Breast epithelium (tissue), 3 donors: ENCODE measurements at regions not wholly inside any gene's neighbourhood (a gene's known extent, or its start where the extent isn't known, plus 50 kb on each side); places are given as distances from the start of the nearest gene placed in this dataset.
"Not testable (repeated sequence)": the region's sequence is repeated elsewhere in the genome, so short reads cannot be mapped to it uniquely, and the experiment has no call there.

Experiments used
- POLR2A ChIP-seq: fragments of 450-650 bp; IDR thresholded peaks from one replicate; pipeline ENCODE4 v1.6.1; 2016; ENCODE audit warnings: antibody characterized with exemption, mild to moderate bottlenecking, moderate library complexity
- TF ChIP-seq, protein P1 (sequence below), 3 donors: fragments of 450-650 bp; IDR thresholded peaks; one replicate each; pipeline ENCODE4 v1.5.1; 2016 to 2017; ENCODE audit warnings: antibody characterized with exemption in 3 of 3, mild to moderate bottlenecking in 3 of 3, moderate library complexity in 3 of 3

DNA sequence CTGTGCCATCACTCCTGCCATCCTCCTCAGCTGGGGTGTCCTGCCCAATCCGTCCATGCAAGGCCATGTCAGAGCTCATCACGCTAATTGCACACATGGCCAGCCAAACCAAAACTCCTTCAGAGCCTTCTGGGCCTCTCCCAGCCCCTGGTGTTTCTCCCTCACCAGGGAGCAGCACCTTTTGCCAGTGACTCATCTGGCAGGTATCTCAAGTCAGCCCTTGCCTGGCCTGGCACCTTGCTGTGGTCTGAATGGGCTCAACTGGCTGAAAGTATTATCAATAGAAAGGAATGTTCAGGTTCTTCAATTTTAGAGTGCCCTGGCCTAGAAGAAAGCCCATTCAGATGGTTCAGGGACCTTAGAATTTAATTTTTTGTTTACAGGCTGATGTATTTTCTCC is 235.0 kb downstream of the POTEH start:
- not testable (repeated sequence) for TF ChIP-seq POLR2A
- TF ChIP-seq, protein P1, sequence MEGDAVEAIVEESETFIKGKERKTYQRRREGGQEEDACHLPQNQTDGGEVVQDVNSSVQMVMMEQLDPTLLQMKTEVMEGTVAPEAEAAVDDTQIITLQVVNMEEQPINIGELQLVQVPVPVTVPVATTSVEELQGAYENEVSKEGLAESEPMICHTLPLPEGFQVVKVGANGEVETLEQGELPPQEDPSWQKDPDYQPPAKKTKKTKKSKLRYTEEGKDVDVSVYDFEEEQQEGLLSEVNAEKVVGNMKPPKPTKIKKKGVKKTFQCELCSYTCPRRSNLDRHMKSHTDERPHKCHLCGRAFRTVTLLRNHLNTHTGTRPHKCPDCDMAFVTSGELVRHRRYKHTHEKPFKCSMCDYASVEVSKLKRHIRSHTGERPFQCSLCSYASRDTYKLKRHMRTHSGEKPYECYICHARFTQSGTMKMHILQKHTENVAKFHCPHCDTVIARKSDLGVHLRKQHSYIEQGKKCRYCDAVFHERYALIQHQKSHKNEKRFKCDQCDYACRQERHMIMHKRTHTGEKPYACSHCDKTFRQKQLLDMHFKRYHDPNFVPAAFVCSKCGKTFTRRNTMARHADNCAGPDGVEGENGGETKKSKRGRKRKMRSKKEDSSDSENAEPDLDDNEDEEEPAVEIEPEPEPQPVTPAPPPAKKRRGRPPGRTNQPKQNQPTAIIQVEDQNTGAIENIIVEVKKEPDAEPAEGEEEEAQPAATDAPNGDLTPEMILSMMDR (IDR thresholded peaks at IDR 0.05), result not testable (repeated sequence)
